ENCODE measurements at regions not wholly inside any gene's neighbourhood (a gene's known extent, or its start where the extent isn't known, plus 50 kb on each side); places are given as distances from the start of the nearest gene placed in this dataset.

GRCh38 chr11:86740628-86741483 lies 59.5 kb upstream of the PRSS23 start:
- TF ChIP-seq CTCF (conservative IDR thresholded peaks at IDR 0.05) (no peak), EZH2 (IDR thresholded peaks at IDR 0.05; ENCODE audit: low read depth) (no peak)

Data from PC-9 (cell line).